NCI-H146 treated with DMSO at 0.1 percent for 48 hours (cell line): ENCODE measurements at regions not wholly inside any gene's neighbourhood (a gene's known extent, or its start where the extent isn't known, plus 50 kb on each side); places are given as distances from the start of the nearest gene placed in this dataset.

Source experiments
- DNase-seq: peaks from one replicate; lab custom pipeline; 2025; ENCODE audit not compliant: unreplicated experiment; lab: John Stamatoyannopoulos, UW

DNA sequence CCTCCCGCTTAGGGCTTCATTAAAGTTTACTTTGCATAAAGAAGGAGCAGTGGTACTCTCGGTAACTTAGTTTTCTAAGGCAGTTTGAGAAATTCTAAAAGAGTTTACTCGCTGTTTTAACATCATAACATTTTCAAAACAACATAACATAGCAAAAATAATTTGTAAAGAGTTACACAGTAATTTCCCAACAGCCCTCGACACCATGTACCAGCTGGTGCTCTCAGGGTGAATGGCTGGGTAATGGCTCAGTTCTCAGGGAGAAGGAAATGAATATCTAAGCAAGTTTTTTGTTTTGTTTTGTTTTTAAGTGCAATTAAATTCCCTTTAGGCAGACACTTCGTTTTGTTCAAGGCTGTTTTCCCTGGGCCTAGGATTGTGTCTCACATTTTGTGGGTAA, 435.3 kb downstream of the C4orf33 start:
- DNase-seq, result no peak

- DNase-seq, result no peak
Measured at GRCh38 chr4:129532573-129532972, 436.6 kb downstream of the C4orf33 start.

- DNase-seq, result no peak
Measured at GRCh38 chr4:129543299-129543698, 447.3 kb downstream of the C4orf33 start.

- no peak for DNase-seq
Measured at GRCh38 chr4:129545599-129546278, 449.8 kb downstream of the C4orf33 start.

DNA sequence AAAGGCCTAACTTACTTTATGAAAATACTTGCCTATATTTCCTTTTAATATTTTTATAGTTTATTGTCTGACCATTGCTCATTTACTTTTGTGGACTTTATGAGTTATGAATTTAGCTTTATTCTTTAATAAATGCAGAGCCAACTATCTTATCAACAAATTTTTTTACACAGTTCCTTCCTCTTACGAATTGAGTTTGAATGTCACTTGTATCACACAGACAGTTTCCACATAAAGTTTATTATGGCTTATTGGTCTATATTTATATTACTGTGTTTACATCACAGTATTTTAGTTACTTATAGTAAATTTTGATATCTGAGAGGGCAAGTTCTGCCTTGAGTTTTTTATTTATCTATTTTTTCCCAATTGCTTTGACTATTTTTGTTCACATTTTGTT, 450.6 kb downstream of the C4orf33 start:
- no peak for DNase-seq

DNA sequence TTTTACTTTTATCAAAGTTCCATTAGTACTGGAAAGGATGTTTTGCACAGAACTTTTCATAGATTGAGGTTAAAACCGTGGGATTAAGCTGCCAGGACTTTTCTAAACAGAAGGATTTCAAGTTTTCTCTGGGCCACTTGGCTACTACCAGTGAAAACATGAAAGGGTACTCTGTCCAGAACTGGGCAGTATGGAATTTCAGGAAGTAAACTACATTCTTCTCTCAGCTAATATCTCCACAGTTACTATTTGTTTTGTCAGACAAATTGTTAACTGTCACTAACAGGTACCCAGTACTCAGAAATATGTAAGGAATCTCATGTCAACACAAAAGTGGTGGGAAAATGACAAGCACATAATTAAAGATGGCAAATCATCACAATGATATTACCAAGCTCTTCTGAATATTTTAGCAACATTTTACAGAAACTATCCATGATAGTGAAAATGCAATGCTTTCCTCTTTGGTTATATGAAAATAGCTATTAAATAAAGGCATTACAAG, 454.4 kb downstream of the C4orf33 start:
- no peak for DNase-seq

- DNase-seq, result no peak
Measured at GRCh38 chr4:129561280-129561679, 465.3 kb downstream of the C4orf33 start.

- no peak for DNase-seq
Measured at GRCh38 chr4:129561886-129562671, 466.1 kb downstream of the C4orf33 start.

- no peak for DNase-seq
Measured at GRCh38 chr4:129565214-129565613, 469.3 kb downstream of the C4orf33 start.

DNA sequence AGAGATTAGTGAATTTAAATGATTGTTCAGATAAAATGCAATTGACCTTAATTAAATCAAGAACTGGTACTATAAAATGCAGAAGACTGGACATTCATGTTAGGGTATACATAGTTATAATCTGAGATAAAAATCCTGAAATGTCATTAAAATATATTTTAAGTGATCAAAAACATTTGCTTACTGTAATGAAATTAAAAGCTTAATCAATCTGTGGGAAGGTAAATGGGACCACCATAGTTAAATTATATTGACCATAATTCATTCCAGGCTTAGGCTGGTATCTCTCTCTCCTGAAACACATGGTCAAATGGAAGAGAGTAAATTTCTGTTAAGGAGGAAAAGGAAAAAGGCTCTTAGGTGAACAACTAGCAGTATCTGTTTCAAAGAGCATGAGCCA, 474.4 kb downstream of the C4orf33 start:
- DNase-seq, result no peak

- no peak for DNase-seq
Measured at GRCh38 chr4:129578336-129578735, 482.4 kb downstream of the C4orf33 start.

- DNase-seq, result no peak
Measured at GRCh38 chr4:129581305-129581704, 485.4 kb downstream of the C4orf33 start.

GRCh38 chr4:129583868-129584267, 487.9 kb downstream of the C4orf33 start:
- DNase-seq, result no peak

- no peak for DNase-seq
Measured at GRCh38 chr4:129598582-129598981, 502.6 kb downstream of the C4orf33 start.

- no peak for DNase-seq
Measured at GRCh38 chr4:129600898-129601297, 504.9 kb downstream of the C4orf33 start.

DNA sequence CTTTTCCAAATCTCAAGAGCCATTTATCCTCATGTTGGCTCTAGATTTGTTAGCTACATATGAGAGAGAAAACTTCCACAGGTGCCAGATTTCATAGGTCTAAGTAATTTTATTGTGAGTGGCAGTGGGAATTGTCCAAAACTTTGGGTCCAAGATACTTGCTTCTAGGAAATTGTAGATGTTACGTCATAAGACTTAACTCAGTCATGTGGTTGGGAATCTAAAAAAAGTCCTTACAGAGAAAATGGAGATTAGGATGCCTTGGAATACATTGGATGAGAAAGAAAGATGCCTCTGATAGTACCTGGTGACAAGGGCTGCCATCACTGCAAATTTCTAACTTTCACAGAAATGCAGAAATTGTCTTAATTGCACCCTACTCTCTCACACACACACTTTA, 506.5 kb downstream of the C4orf33 start:
- DNase-seq, result no peak

GRCh38 chr4:129603241-129603931, 507.4 kb downstream of the C4orf33 start:
- no peak for DNase-seq

DNA sequence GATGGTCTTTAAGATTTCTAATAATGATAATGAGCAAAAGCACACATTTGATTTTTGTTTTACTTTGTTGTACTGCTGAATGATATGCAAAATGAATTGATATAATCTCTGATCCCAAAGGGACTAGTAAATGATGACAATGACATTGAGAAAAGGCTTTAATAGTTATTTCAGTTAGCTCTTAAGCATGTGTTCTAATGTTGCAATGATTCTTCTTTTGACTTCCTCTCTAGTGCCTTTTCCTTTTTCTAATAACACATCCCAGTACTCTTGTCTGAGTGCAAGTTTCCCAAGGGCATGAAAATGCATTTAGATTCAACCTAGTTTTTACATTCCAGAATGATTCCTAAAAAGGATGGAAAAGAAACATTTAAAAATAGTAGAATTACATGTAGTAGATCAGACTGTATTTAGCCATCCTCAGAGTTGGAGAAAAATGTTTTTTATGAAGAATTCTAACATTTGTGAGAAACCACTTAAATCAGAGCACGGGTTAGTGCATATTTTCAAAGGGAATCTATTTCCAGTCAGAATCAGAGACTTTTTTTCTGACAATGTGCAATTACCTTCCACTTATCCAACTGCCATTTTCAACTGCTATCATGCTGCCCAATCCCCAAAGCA, 508.8 kb downstream of the C4orf33 start:
- DNase-seq, result no peak

DNA sequence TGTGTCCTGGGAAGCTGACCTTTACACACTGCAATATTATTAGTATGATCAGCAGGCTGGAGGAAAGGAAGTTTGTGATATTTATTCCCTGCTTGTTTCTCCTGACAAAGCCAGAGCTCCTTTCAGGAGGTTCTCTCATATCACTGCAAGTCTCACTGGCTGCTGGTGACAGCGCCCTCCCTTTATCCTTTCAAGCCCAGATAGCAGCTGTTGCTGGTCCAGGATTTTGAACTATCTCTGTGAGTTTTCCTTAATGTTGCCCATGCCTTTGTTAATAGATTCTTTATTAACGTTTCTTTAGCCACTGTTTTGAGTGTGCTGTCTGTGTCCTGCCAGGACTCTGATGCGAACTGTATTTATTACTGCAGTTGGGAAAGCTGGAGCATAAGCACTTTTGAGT, 518.7 kb downstream of the C4orf33 start:
- DNase-seq, result no peak

DNA sequence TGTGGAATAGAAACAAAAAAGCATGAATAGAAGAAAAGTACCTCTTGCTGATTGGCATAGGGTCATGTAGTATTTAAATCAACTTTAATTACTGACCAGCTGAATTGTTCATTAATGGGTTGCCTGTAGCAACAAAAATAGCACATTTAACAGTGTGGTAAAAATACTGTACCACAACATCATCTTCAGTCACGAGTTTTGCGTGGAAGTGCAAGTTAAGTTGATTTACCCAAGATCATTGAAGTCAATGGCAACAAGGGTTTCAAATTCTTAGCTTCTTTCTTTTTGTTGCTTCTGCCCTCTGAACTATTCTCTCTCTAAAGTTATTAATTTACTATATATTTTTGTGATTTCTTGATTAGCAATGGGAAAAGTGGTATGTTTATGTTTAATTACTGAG, 526.6 kb downstream of the C4orf33 start:
- no peak for DNase-seq

DNA sequence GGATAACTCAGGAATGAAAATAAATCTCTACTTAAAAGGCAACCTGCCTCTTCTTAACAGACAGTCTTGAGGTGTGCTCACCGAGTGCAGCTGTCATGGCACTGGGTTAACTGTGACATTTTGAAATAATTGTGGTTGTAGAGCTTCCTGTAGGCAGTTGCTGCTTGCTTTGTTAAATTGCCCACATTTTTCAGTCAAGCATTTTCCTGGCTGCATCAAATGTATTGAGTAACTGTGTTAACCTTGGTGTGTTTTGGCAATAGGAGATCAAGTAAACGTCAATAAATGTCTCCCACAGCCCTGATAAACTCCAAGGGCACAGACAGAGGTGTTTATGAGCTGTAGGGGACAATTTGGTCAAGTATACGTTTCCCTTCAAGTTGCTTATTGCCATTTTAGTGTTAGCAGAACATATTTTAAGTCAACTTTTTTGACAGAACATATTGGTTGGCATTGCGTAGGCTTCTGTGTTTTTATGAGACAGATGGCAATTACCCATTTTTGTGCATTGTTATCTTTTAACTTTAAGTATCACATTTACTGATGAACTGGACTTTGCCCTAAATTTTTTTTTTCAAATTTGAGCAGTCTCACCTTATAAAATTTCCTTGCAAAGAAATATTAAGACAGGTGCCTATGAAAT, 527.4 kb downstream of the C4orf33 start:
- DNase-seq, result no peak
